Ishikawa (cell line): ENCODE measurements at regions not wholly inside any gene's neighbourhood (a gene's known extent, or its start where the extent isn't known, plus 50 kb on each side); places are given as distances from the start of the nearest gene placed in this dataset.

ENCODE experiments used
- CEBPB ChIP-seq: IDR thresholded peaks from 2 replicates; pipeline ENCODE4 v1.6.1; 2012
- CREB1 ChIP-seq: IDR thresholded peaks from 2 replicates; pipeline ENCODE4 v1.6.1; 2012; ENCODE audit warnings: low read depth
- EGR1 ChIP-seq: IDR thresholded peaks from 2 replicates; pipeline ENCODE4 v1.6.1; 2012
- EP300 ChIP-seq: IDR thresholded peaks from 2 replicates; pipeline ENCODE4 v1.6.1; 2012; ENCODE audit warnings: borderline replicate concordance
- FOXM1 ChIP-seq: IDR thresholded peaks from 2 replicates; pipeline ENCODE4 v1.6.1; 2012; ENCODE audit warnings: low read depth, borderline replicate concordance
- NFIC ChIP-seq: IDR thresholded peaks from 2 replicates; pipeline ENCODE4 v1.6.1; 2012
- RAD21 ChIP-seq: IDR thresholded peaks from 2 replicates; pipeline ENCODE4 v1.6.1; 2012; ENCODE audit warnings: low read depth
- TAF1 ChIP-seq: IDR thresholded peaks from 2 replicates; pipeline ENCODE4 v1.6.1; 2012; ENCODE audit warnings: low read depth, mild to moderate bottlenecking
- TCF12 ChIP-seq: IDR thresholded peaks from 2 replicates; pipeline ENCODE4 v1.6.1; 2012; ENCODE audit warnings: low read depth
- TEAD4 ChIP-seq: IDR thresholded peaks from 2 replicates; pipeline ENCODE4 v1.6.1; 2012
- YY1 ChIP-seq: IDR thresholded peaks from 2 replicates; pipeline ENCODE4 v1.6.1; 2012; ENCODE audit warnings: low read depth
- ZBTB7A ChIP-seq: IDR thresholded peaks from 2 replicates; pipeline ENCODE4 v1.6.1; 2012; ENCODE audit warnings: low read depth
- TF ChIP-seq, protein P1 (sequence below): IDR thresholded peaks from 2 replicates; pipeline ENCODE4 v1.6.1; 2012
- TF ChIP-seq, protein P2 (sequence below): IDR thresholded peaks from 2 replicates; pipeline ENCODE4 v1.6.1; 2012
- TF ChIP-seq, protein P3 (sequence below): IDR thresholded peaks from 2 replicates; pipeline ENCODE4 v1.6.1; 2012; ENCODE audit warnings: low read depth, mild to moderate bottlenecking

DNA sequence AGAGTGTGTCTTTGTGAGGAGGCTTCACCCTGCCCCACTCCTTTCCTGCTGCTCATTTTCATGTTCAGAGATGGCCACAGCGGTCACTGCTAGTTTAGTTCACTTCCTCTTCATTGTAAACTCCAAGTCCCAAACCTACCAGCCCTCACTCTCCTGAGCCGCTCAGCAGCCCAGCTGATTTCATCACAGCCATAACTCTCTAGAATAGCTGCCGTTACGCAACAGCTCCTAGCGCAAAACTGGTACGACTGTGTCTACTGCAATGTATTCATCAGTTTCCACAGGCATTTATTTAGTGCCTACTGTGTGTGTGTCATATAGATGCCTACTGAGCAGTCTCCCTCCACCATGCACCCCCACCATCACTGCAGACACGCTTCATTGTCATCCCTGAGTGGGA, 233.5 kb upstream of the RPL38 start:
- TF ChIP-seq RAD21 (no peak), CEBPB (peak; percentile 58)
- TF ChIP-seq, protein P1, sequence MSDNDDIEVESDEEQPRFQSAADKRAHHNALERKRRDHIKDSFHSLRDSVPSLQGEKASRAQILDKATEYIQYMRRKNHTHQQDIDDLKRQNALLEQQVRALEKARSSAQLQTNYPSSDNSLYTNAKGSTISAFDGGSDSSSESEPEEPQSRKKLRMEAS: no peak

DNA sequence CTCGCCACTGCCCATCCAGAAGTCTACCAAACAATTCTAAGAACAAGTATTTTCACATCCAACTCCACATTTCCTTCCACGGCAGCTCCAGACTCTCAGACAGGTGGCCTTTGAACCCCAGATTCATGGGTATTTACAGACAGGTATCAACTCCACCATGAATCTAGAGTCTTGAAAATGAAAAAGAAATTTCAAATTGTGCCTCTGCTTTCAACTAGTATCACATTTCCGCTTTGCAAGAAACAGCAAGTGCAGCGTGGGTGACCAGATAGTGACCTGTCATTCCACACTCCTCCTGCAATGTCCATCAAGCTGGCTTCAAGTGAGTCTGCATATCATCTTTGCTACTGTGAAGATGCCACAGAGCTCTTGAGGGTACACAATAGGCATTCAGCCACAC, 232.4 kb upstream of the RPL38 start:
- TF ChIP-seq ZBTB7A: no peak
- no peak for TF ChIP-seq EGR1
- no peak for TF ChIP-seq TCF12
- TF ChIP-seq, protein P2, sequence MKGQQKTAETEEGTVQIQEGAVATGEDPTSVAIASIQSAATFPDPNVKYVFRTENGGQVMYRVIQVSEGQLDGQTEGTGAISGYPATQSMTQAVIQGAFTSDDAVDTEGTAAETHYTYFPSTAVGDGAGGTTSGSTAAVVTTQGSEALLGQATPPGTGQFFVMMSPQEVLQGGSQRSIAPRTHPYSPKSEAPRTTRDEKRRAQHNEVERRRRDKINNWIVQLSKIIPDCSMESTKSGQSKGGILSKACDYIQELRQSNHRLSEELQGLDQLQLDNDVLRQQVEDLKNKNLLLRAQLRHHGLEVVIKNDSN: no peak
- TF ChIP-seq, protein P1: no peak

DNA sequence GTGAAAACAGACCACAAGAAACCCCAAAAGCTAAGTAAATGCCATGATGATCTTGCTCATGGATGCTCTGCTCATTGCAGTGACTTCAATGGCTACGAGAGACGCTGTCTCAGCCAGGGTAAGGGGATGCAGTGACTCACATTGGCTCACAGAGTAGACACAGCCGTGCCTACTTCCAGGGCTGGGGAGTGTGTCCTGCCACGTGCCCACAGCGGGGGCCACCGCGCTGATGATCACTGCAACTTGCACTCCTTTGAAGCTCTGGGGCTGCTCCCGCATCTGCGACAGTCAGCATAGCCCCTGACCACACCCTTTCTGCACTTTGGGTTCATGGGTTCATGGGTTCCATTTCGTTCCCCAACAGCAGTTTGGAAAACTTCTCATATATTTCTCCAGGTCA, 231.4 kb upstream of the RPL38 start:
- TF ChIP-seq, protein P1: no peak
- TF ChIP-seq NFIC (no peak), TAF1 (no peak), FOXM1 (no peak), CEBPB (no peak), EGR1 (no peak), CREB1 (no peak), ZBTB7A (no peak), TCF12 (no peak)
- TF ChIP-seq, protein P2: no peak
- TF ChIP-seq, protein P3, sequence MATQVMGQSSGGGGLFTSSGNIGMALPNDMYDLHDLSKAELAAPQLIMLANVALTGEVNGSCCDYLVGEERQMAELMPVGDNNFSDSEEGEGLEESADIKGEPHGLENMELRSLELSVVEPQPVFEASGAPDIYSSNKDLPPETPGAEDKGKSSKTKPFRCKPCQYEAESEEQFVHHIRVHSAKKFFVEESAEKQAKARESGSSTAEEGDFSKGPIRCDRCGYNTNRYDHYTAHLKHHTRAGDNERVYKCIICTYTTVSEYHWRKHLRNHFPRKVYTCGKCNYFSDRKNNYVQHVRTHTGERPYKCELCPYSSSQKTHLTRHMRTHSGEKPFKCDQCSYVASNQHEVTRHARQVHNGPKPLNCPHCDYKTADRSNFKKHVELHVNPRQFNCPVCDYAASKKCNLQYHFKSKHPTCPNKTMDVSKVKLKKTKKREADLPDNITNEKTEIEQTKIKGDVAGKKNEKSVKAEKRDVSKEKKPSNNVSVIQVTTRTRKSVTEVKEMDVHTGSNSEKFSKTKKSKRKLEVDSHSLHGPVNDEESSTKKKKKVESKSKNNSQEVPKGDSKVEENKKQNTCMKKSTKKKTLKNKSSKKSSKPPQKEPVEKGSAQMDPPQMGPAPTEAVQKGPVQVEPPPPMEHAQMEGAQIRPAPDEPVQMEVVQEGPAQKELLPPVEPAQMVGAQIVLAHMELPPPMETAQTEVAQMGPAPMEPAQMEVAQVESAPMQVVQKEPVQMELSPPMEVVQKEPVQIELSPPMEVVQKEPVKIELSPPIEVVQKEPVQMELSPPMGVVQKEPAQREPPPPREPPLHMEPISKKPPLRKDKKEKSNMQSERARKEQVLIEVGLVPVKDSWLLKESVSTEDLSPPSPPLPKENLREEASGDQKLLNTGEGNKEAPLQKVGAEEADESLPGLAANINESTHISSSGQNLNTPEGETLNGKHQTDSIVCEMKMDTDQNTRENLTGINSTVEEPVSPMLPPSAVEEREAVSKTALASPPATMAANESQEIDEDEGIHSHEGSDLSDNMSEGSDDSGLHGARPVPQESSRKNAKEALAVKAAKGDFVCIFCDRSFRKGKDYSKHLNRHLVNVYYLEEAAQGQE: no peak

DNA sequence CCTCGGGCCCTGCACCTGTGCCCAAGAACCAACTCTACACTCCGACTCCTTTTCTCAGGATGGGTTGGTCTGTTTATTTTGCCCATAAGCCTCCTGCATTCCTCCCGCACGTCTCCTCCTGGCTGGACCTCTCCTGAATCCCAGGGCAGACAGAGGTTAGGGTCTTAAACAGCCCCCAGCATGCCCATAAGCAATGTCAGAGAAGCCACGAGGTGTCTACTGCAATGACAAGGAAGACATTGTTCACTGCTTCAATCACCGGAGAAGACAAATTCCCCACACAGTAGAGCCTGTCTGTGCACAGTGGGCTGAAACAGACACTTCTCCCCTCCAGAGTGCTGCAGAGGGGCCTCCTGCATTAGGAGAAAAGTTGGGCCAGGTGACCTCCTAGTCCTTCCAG, 230.6 kb upstream of the RPL38 start:
- TF ChIP-seq EGR1 (no peak), CEBPB (no peak), CREB1 (no peak), NFIC (no peak), EP300 (no peak), TAF1 (no peak)
- TF ChIP-seq, protein P2: no peak

DNA sequence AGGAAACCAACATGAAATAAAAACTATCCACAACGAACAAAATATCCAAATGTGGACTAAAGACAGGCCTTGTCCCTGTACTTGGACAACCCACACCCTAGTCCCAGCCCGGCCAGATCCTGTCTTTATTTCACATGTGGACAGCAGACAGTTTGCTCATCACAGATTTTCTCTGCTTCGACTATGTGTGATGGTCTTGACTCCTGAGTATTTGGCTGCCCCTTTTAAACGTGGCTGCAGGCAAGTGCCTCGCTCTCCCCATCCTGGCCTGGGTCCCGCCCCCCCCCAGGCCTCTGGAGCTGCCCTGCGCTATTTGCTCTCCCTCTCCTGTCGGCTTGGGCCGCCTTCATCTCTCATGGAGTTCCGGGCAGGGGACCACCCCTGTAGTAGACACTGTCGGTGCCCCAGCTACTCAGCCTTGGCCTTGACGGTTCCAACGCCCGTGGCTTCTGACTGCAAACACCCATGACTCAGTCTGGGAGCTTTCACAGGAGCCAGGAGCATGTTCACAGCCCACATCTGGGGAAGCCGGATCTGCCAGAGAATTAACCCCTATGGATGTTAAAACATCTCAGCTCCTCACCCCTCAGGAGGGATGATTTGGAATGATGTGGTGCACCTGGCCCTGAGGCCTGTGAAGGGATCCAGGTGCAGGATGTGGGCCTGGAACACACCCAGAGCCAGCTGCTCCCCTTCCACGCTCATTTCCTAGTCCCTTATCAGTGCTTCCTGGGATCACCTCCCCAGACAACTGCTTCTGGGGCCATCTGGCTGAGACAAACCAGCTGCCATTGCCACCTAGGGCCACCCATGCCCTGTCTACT, 229.7 kb upstream of the RPL38 start:
- no peak for TF ChIP-seq YY1
- no peak for TF ChIP-seq FOXM1
- TF ChIP-seq RAD21: no peak
- no peak for TF ChIP-seq EP300
- no peak for TF ChIP-seq CREB1
- no peak for TF ChIP-seq TAF1
- TF ChIP-seq, protein P2: no peak

DNA sequence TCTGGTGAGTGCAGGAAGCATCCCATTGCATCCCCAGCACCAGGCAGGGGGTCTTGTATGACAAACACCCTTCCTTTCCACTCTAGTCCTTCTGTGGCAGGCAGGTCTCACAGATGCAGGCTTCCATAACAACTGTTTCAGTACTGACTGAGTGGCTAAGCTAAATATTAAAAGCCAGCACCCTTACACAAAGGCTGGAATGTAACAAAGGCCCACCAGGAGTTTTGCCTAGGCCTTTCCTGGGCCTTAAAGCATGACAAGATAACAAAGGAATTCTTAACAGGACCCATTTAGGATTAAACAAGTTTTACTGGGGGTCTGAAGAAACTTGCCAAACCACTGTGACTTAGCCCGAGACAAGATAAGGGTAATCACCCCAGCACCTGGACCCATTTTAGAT, 228.9 kb upstream of the RPL38 start:
- TF ChIP-seq EGR1: no peak
- TF ChIP-seq ZBTB7A: no peak
- TF ChIP-seq NFIC: no peak
- TF ChIP-seq TEAD4: no peak
- TF ChIP-seq FOXM1: no peak

DNA sequence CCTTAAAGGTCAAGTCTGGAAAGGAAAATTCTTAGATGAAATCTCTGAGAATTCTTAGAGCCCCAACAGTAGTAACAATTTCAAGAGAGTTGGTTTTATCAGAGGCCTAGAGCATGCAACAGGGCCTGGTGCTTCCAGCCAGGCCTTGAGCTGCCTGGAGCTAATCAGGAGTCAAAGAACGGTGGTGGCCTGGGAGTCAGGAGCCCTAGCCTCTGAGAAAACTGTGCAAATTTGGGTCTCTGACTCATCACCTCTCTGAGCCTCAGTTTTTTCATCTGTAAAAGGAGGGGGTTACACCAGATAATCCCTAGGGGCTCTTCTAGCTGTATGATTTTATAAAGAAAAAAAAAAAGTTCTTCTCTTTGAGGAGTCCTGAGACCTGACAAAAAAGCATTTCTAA, 227.3 kb upstream of the RPL38 start:
- TF ChIP-seq NFIC (no peak), EGR1 (no peak), CEBPB (no peak), EP300 (no peak), ZBTB7A (no peak), FOXM1 (no peak), YY1 (no peak), TCF12 (no peak), TAF1 (no peak), TEAD4 (no peak), RAD21 (no peak), CREB1 (no peak)
- TF ChIP-seq, protein P3: no peak
- TF ChIP-seq, protein P1: no peak
- TF ChIP-seq, protein P2: no peak
